ENCODE measurements at regions not wholly inside any gene's neighbourhood (a gene's known extent, or its start where the extent isn't known, plus 50 kb on each side); places are given as distances from the start of the nearest gene placed in this dataset.

DNA sequence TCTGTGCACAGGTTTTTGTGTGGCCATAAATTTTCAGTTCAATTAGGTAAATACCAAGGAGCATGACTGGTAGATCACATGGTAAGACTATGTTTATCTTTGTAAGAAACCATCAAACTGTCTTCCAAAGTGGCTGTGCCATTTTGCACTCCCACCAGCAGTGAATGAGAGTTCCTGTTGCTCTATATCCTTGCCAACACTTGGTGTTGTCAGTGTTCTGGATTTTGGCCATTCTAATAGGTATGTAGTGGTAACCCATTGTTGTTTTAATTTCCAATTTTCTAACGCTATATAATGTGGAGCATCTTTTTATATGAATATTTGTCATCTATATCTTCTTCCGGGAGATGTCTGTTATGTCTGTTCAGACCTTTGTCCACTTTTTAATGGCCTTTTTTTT lies 51.7 kb upstream of the MED4 start:
- DNase-seq (ENCODE audit: low read depth, low spot score) = no peak
- Histone ChIP-seq H3K27me3 (ENCODE audit: insufficient read depth, insufficient read length) (no peaks in the 10 kb centered on the region), H3K36me3 (ENCODE audit: insufficient read depth, insufficient read length, low read length) (no peaks in the 10 kb centered on the region), H3K9ac (ENCODE audit: insufficient read length, low read depth) (no peak overlapping the region), H3K4me1 (ENCODE audit: insufficient read depth, insufficient read length) (no peaks in the 10 kb centered on the region), H3K9me3 (ENCODE audit: insufficient read depth, low read length) (peaks cover 9% of the 10 kb centered on the region), H3K4me3 (ENCODE audit: insufficient read length, low read depth) (no peak overlapping the region)
- TF ChIP-seq YY1 (IDR thresholded peaks at IDR 0.05; ENCODE audit: insufficient read depth, insufficient read length) = no peak
- no peak for TF ChIP-seq SUZ12 (IDR thresholded peaks at IDR 0.05; ENCODE audit: extremely low read depth, insufficient read depth, insufficient read length)
- TF ChIP-seq ZNF274 (IDR thresholded peaks at IDR 0.05; ENCODE audit: low read depth, low read length) = no peak

DNA sequence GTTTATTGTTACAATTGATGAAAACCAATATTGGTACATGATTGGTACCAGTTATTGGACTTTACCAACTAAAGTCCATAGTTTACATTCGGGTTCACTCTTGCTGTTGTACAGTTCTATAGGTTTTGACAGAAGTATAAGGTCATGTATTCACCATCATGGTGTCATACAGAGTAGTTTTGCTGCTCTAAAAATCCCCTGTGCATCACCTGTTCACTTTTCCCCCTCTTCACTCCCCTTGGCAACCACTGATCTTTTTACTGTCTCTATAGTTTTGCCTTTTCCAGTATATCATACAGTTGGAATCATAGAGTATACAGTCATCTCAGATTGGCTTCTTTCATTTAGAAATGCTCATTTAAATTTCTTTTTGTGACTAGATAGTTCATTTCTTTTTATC lies 51.2 kb upstream of the MED4 start:
- Histone ChIP-seq H3K9me3 (ENCODE audit: insufficient read depth, low read length) (peaks cover 9% of the 10 kb centered on the region), H3K9ac (ENCODE audit: insufficient read length, low read depth) (no peak overlapping the region), H3K4me1 (ENCODE audit: insufficient read depth, insufficient read length) (no peaks in the 10 kb centered on the region), H3K36me3 (ENCODE audit: insufficient read depth, insufficient read length, low read length) (no peaks in the 10 kb centered on the region), H3K4me3 (ENCODE audit: insufficient read length, low read depth) (no peak overlapping the region), H3K27me3 (ENCODE audit: insufficient read depth, insufficient read length) (no peaks in the 10 kb centered on the region)
- TF ChIP-seq ZNF274 (IDR thresholded peaks at IDR 0.05; ENCODE audit: low read depth, low read length) (no peak), YY1 (IDR thresholded peaks at IDR 0.05; ENCODE audit: insufficient read depth, insufficient read length) (no peak), SUZ12 (IDR thresholded peaks at IDR 0.05; ENCODE audit: extremely low read depth, insufficient read depth, insufficient read length) (no peak)
- no peak for DNase-seq (ENCODE audit: low read depth, low spot score)
